ENCODE measurements at regions not wholly inside any gene's neighbourhood (a gene's known extent, or its start where the extent isn't known, plus 50 kb on each side); places are given as distances from the start of the nearest gene placed in this dataset.

DNA sequence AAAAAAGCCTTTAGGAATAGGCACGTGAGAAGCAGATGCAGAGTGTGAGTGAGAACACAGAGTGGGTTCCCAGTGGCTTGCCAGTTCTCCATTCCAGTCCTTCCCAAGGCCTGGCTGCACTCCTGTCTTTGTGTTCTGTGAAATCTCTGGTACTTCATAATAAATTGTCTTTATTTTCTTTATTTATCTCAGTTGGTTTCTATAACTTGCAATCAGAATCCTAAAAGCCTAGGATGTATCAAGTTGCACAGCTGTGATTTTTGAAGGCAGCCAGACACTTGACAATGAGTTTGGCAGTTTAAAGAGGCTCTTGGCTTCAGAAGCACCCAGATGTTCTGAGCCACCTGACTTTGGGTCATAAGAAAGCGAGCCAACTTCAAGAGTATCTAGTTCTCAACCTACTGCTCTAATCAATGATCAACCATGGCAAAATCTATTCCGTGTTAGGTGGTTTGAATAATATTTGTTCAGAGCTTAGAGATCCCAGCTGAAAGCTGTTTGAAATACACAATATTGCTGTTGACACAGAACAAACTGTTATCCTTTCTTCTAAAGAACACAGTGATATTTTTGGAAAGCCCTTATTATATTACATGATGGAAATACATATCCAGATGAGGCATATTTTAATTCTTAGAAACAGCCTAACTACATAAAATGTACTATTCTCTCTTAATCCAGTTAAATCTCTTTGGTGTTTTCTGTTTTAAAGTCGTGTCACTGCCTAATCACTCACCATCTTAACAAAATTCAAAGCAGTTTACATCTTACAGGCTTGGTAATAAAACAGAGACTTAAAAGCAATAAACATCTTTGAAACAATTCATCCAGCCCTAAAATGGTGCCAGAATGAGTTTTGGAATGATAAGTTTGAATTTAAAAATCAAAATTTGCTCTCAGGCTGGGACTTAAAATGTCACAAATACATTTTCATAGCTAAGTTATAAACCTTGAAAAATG lies 483.0 kb upstream of the NBEA start:
- Histone ChIP-seq H3K4me1 (ENCODE audit: control insufficient read depth, insufficient read depth, low read length) (no peaks in the 10 kb centered on the region), H3K4me3 (ENCODE audit: low read depth, low read length) (no peak overlapping the region), H3K27me3 (ENCODE audit: control insufficient read depth, insufficient read depth, low read length) (no peaks in the 10 kb centered on the region), H3K9me3 (ENCODE audit: control insufficient read depth, insufficient read depth, low read length) (no peaks in the 10 kb centered on the region), H3K27ac (ENCODE audit: low read depth, low read length) (no peak overlapping the region), H3K36me3 (ENCODE audit: control insufficient read depth, insufficient read depth, low read length) (no peaks in the 10 kb centered on the region)
- 67% methylated on average over 1 of the region's 4 CpGs for WGBS (ENCODE audit: insufficient coverage)
- DNase-seq (ENCODE audit: low read depth in 4 of 6, low spot score in 6 of 6), result peak in 2 of 6 donors; percentile 48 to 58

DNA sequence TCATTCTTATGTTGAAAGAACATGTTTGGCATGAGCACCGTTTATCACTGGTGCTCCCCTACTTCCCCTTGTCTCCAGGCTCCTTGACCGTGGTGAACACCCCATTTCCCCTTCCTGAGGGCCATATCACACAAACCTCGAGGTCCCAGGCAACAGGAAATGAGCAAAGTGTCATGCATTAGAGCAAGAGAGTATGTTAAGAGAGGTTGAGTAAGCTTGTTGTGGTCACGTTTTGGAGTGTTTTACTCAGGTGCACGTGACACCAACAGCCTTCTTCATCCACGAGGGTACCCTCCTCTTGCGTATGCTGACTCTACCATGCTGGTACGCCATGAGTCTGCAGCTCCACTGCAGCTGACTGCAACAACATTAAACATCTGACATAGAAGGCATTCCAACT lies 482.2 kb upstream of the NBEA start:
- Histone ChIP-seq H3K27ac (ENCODE audit: low read depth, low read length) (no peak overlapping the region), H3K9me3 (ENCODE audit: control insufficient read depth, insufficient read depth, low read length) (no peaks in the 10 kb centered on the region), H3K4me3 (ENCODE audit: low read depth, low read length) (no peak overlapping the region), H3K27me3 (ENCODE audit: control insufficient read depth, insufficient read depth, low read length) (no peaks in the 10 kb centered on the region), H3K4me1 (ENCODE audit: control insufficient read depth, insufficient read depth, low read length) (no peaks in the 10 kb centered on the region), H3K36me3 (ENCODE audit: control insufficient read depth, insufficient read depth, low read length) (no peaks in the 10 kb centered on the region)
- DNase-seq (ENCODE audit: low read depth in 4 of 6, low spot score in 6 of 6), result no peak
- no CpG with 5 or more reads among the region's 8 CpGs for WGBS (ENCODE audit: insufficient coverage)

DNA sequence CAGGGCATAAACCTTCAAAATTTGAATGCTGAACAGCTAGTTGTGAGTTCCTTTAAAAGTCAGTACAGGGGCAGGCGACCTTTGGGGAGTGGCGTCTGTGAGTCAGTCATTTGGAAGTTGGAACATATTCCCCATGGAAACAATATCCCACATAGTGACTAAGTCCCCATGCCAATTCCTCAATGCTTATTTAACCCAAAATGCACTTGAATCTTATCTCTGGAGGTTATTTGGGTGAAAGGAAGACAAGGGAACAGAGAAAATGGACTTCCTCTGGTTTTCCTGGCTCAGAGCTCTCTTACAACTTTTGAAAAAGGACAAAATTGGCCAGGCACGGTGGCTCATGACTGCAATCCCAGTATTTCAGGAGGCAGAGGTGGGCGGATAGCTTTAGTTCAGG lies 479.2 kb upstream of the NBEA start:
- Histone ChIP-seq H3K36me3 (ENCODE audit: control insufficient read depth, insufficient read depth, low read length) (no peaks in the 10 kb centered on the region), H3K4me3 (ENCODE audit: low read depth, low read length) (no peak overlapping the region), H3K4me1 (ENCODE audit: control insufficient read depth, insufficient read depth, low read length) (peaks cover 1% of the 10 kb centered on the region), H3K9me3 (ENCODE audit: control insufficient read depth, insufficient read depth, low read length) (no peaks in the 10 kb centered on the region), H3K27me3 (ENCODE audit: control insufficient read depth, insufficient read depth, low read length) (no peaks in the 10 kb centered on the region), H3K27ac (ENCODE audit: low read depth, low read length) (no peak overlapping the region)
- no CpG with 5 or more reads among the region's 4 CpGs for WGBS (ENCODE audit: insufficient coverage)
- no peak for DNase-seq (ENCODE audit: low read depth in 4 of 6, low spot score in 6 of 6)

DNA sequence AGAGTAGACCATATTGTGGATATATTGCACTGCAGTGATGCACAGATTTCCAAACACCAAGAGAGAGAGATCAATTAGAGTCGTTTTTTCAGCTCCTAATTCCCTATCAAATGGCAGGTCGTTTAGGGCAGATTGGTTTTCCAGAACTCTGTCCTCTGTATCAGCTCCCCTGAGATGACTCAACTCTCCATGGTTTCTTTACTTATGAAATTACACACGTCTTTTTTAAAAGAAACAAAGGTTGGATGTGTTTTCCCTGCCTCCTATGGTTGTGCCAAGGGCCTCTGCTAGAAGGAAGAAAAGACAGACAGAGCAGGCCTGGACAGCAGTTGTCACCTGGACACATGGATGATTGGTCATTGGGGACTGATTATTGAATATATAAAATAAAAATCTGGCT lies 478.1 kb upstream of the NBEA start:
- H3K27ac ChIP-seq (ENCODE audit: low read depth, low read length), result no peak overlapping the region
- DNase-seq (ENCODE audit: low read depth in 4 of 6, low spot score in 6 of 6), result no peak
- no peak overlapping the region for H3K4me3 ChIP-seq (ENCODE audit: low read depth, low read length)
- no peaks in the 10 kb centered on the region for H3K9me3 ChIP-seq (ENCODE audit: control insufficient read depth, insufficient read depth, low read length)
- WGBS (ENCODE audit: insufficient coverage), result no CpG with 5 or more reads among the region's 3 CpGs
- no peaks in the 10 kb centered on the region for H3K27me3 ChIP-seq (ENCODE audit: control insufficient read depth, insufficient read depth, low read length)
- H3K36me3 ChIP-seq (ENCODE audit: control insufficient read depth, insufficient read depth, low read length), result no peaks in the 10 kb centered on the region
- H3K4me1 ChIP-seq (ENCODE audit: control insufficient read depth, insufficient read depth, low read length), result peaks cover 4% of the 10 kb centered on the region

DNA sequence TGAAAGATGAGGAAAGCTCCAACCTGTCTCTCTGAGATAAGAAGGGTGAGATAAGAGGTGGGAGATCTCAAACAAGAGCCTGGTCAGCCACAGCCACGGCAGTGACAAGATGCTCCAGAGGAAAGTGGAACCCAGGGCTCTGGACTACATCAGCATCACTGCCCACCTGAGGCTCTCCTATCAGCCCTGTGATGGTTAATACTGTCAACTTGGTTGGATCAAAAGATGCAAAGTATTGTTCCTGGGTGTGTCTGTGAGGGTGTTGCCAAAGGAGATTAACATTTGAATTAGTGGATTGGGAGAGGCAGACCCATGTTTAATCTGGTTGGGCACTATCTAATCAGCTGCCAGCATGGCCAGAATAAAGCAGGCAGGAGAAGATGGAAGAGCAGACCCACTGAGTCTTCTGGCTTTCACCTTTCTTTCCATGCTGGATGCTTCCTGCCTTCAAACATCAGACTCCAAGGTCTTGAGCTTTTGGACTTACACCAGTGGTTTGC lies 476.6 kb upstream of the NBEA start:
- Histone ChIP-seq H3K4me3 (ENCODE audit: low read depth, low read length) (no peak overlapping the region), H3K4me1 (ENCODE audit: control insufficient read depth, insufficient read depth, low read length) (peaks cover 4% of the 10 kb centered on the region), H3K27me3 (ENCODE audit: control insufficient read depth, insufficient read depth, low read length) (no peaks in the 10 kb centered on the region), H3K27ac (ENCODE audit: low read depth, low read length) (no peak overlapping the region), H3K36me3 (ENCODE audit: control insufficient read depth, insufficient read depth, low read length) (no peaks in the 10 kb centered on the region), H3K9me3 (ENCODE audit: control insufficient read depth, insufficient read depth, low read length) (no peaks in the 10 kb centered on the region)
- WGBS (ENCODE audit: insufficient coverage), result 100% methylated on average over 1 of the region's 1 CpG
- no peak for DNase-seq (ENCODE audit: low read depth in 4 of 6, low spot score in 6 of 6)

DNA sequence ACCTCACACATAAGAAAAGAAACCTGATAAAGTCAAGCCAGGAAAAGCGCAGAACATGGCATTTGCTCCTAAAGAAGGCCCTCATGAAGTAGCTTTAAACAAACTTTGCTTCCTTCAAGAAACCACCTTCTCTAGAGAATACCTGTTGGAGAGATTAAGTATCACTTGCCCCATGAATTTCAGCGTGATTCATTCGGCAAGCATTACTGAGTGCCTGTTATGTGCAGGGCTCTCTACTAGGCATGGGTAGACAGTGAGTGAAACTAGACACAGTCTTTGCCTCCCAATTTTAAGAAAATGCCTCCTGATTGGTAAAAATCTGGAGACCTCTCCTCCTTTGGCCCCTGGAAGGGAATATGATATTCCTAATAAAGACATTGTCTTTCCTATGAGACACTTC lies 475.8 kb upstream of the NBEA start:
- WGBS (ENCODE audit: insufficient coverage), result 83% methylated on average over 2 of the region's 3 CpGs
- no peak for DNase-seq (ENCODE audit: low read depth in 4 of 6, low spot score in 6 of 6)

DNA sequence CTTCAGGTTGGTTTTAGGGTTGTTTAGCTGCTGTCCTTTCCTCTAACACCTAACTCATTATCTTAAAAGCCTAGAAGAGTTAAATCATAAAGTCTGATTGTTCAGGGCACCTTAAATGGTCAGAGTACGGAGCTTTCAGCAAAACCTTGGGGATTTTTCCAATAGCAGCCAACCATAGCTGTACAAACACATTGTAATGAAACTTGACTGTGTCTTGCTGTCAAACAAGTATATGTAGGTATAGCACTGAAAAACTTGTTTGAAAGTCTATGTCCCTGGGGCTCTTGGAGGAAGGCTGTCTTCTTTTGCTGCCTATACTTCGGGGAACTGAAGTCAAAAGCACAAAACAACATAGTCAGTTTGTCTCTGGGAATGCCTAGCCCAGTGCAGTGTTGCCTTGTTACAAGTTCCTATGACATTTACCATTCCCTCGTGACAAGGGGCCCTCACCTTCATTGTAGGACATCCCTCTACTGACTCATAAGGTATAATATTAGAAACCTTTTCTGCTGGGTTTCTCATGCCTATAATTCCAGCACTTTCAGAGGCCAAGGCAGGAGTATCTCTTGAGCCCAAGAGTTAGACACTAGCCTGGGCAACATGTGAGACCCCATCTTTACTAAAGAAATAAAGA lies 474.5 kb upstream of the NBEA start:
- 100% methylated on average over 1 of the region's 3 CpGs for WGBS (ENCODE audit: insufficient coverage)
- no peaks in the 10 kb centered on the region for H3K9me3 ChIP-seq (ENCODE audit: control insufficient read depth, insufficient read depth, low read length)
- H3K27me3 ChIP-seq (ENCODE audit: control insufficient read depth, insufficient read depth, low read length), result no peaks in the 10 kb centered on the region
- no peak overlapping the region for H3K4me3 ChIP-seq (ENCODE audit: low read depth, low read length)
- peaks cover 4% of the 10 kb centered on the region for H3K4me1 ChIP-seq (ENCODE audit: control insufficient read depth, insufficient read depth, low read length)
- H3K27ac ChIP-seq (ENCODE audit: low read depth, low read length), result no peak overlapping the region
- H3K36me3 ChIP-seq (ENCODE audit: control insufficient read depth, insufficient read depth, low read length), result no peaks in the 10 kb centered on the region
- no peak for DNase-seq (ENCODE audit: low read depth in 4 of 6, low spot score in 6 of 6)

More for the DNA sequence above, 475.8 kb upstream of the NBEA start:
- H3K4me1 ChIP-seq (ENCODE audit: control insufficient read depth, insufficient read depth, low read length), result peaks cover 4% of the 10 kb centered on the region
- no peaks in the 10 kb centered on the region for H3K9me3 ChIP-seq (ENCODE audit: control insufficient read depth, insufficient read depth, low read length)
- no peak overlapping the region for H3K4me3 ChIP-seq (ENCODE audit: low read depth, low read length)
- no peaks in the 10 kb centered on the region for H3K36me3 ChIP-seq (ENCODE audit: control insufficient read depth, insufficient read depth, low read length)
- no peaks in the 10 kb centered on the region for H3K27me3 ChIP-seq (ENCODE audit: control insufficient read depth, insufficient read depth, low read length)
- no peak overlapping the region for H3K27ac ChIP-seq (ENCODE audit: low read depth, low read length)

DNA sequence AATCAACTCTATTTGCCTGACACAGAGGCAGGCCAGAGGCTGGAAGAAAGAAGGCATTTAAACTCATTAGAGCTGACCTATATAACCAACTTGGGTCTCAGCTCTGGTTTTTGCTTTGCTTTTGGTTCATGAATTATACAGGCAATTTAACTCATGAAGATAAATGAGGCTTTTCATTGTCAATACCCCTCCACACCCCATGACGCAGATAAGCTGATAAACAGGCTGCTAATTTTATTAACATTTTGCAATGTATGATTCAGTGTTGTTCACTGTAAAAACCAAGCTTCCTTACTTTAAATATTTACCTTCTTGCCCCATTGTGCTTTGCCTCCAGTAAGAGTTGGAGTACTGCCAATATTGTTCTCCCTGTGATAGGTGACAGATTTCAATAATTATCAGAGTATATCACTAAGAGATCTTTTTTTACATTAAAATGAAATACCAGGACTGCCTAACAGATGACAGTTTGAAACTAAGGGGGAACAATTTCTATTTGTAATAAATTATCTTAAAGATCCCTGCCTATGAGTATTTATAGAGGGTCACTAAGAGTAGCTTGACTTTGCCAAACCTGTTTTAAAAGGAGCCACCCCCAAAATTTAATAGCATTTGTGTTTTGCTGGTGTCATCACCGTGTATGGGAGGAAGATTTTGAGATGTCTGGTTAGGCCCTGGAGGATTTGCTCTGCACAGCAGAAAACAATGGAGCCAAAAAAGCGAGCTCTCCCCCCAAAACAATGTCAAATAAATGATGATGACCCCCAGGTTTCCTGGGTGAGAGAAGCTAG lies 472.7 kb upstream of the NBEA start:
- Histone ChIP-seq H3K36me3 (ENCODE audit: control insufficient read depth, insufficient read depth, low read length) (no peaks in the 10 kb centered on the region), H3K27me3 (ENCODE audit: control insufficient read depth, insufficient read depth, low read length) (no peaks in the 10 kb centered on the region), H3K4me1 (ENCODE audit: control insufficient read depth, insufficient read depth, low read length) (peaks cover 4% of the 10 kb centered on the region), H3K27ac (ENCODE audit: low read depth, low read length) (no peak overlapping the region), H3K4me3 (ENCODE audit: low read depth, low read length) (no peak overlapping the region), H3K9me3 (ENCODE audit: control insufficient read depth, insufficient read depth, low read length) (no peaks in the 10 kb centered on the region)
- peak in 2 of 6 donors; percentile 10 to 39 for DNase-seq (ENCODE audit: low read depth in 4 of 6, low spot score in 6 of 6)
- WGBS (ENCODE audit: insufficient coverage), result no CpG with 5 or more reads among the region's 3 CpGs

DNA sequence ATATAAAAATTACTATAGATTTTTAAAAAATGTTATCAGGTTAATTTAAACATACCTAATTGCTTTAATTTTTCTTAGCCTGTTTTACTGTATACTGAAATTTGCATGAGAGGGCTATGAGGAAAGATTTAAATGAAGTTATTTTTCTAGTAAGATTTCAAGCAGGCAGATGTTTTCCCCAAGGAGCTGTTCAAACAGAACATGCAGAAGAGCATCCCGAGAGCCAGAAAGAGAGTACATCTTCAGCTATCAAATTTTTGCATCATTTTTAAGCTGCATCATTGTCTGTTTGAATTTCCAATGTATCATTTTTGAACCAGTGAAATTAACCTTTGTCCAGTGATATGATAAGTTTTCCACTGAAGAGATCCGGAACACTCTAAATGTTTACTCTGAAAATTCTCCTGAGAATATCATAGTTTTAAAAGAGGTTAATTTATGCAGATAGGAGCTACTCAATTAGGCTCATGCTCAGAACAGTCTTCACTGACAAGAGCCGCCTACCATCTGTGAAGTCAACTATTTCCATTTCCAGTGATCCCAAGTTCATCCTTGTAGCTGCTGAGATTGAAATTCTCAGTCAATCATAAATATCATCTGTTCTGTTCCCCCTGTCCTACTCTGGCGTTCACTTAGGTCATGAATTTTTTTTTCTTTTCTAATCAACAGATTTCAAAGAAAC lies 467.7 kb upstream of the NBEA start:
- peak in 1 of 6 donors; percentile 74 for DNase-seq (ENCODE audit: low read depth in 4 of 6, low spot score in 6 of 6)
- Histone ChIP-seq H3K4me1 (ENCODE audit: control insufficient read depth, insufficient read depth, low read length) (no peaks in the 10 kb centered on the region), H3K27ac (ENCODE audit: low read depth, low read length) (no peak overlapping the region), H3K27me3 (ENCODE audit: control insufficient read depth, insufficient read depth, low read length) (no peaks in the 10 kb centered on the region), H3K4me3 (ENCODE audit: low read depth, low read length) (no peak overlapping the region), H3K9me3 (ENCODE audit: control insufficient read depth, insufficient read depth, low read length) (no peaks in the 10 kb centered on the region), H3K36me3 (ENCODE audit: control insufficient read depth, insufficient read depth, low read length) (no peaks in the 10 kb centered on the region)
- WGBS (ENCODE audit: insufficient coverage), result no CpG with 5 or more reads among the region's 4 CpGs

All from spinal cord (tissue), 9 donors.